ENCODE measurements at regions not wholly inside any gene's neighbourhood (a gene's known extent, or its start where the extent isn't known, plus 50 kb on each side); places are given as distances from the start of the nearest gene placed in this dataset.

DNA sequence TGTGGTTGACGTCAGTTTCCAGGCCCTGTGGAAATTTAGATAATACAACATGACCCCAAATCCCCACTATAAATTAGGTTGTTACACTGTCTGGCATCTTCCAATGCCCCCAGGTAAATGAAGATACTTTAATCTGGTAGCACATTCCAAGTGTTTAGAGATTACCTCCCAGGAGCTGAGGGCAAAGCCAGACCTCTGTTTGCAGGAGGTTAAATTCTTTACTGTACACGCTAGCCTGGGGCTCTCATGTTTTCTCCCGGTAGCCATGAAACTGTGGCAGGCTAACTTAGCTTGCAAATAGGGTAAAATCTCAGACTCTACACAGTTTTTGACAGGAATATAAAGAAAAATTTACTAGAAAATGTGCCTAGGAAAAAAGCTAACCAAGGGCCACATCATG lies 450.0 kb downstream of the PDGFC start:
- no peaks in the 10 kb centered on the region for H3K4me1 Mint-ChIP-seq
- Histone ChIP-seq H3K9ac (ENCODE audit: extremely low read depth, low read length, poor library complexity, severe bottlenecking) (no peak overlapping the region), H3K36me3 (ENCODE audit: control insufficient read depth, insufficient read depth, low read length) (no peaks in the 10 kb centered on the region), H3K9me3 (ENCODE audit: control insufficient read depth, low read length) (no peaks in the 10 kb centered on the region), H3K4me1 (ENCODE audit: control insufficient read depth, insufficient read depth, low read length) (no peaks in the 10 kb centered on the region), H3K27me3 (ENCODE audit: control insufficient read depth, insufficient read depth, low read length, poor library complexity, severe bottlenecking) (no peaks in the 10 kb centered on the region), H3K4me3 (ENCODE audit: low read length) (no peak overlapping the region), H3K27ac (ENCODE audit: low read depth, low read length) (no peak overlapping the region)
- no peaks in the 10 kb centered on the region for H3K36me3 Mint-ChIP-seq (ENCODE audit: low read depth)
- no peaks in the 10 kb centered on the region for H3K9me3 Mint-ChIP-seq
- DNase-seq: no peak
- 91 to 97% methylated on average over 3 of the region's 3 CpGs for WGBS, 2 experiments (ENCODE audit: insufficient coverage in 1 of 2, insufficient read length in 1 of 2)
- no peak overlapping the region for H3K4me3 Mint-ChIP-seq
- H3K27me3 Mint-ChIP-seq (ENCODE audit: insufficient read depth): no peaks in the 10 kb centered on the region
- no peak overlapping the region for H3K27ac Mint-ChIP-seq
- TF ChIP-seq, protein P1, sequence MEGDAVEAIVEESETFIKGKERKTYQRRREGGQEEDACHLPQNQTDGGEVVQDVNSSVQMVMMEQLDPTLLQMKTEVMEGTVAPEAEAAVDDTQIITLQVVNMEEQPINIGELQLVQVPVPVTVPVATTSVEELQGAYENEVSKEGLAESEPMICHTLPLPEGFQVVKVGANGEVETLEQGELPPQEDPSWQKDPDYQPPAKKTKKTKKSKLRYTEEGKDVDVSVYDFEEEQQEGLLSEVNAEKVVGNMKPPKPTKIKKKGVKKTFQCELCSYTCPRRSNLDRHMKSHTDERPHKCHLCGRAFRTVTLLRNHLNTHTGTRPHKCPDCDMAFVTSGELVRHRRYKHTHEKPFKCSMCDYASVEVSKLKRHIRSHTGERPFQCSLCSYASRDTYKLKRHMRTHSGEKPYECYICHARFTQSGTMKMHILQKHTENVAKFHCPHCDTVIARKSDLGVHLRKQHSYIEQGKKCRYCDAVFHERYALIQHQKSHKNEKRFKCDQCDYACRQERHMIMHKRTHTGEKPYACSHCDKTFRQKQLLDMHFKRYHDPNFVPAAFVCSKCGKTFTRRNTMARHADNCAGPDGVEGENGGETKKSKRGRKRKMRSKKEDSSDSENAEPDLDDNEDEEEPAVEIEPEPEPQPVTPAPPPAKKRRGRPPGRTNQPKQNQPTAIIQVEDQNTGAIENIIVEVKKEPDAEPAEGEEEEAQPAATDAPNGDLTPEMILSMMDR (conservative IDR thresholded peaks at IDR 0.05): no peak

DNA sequence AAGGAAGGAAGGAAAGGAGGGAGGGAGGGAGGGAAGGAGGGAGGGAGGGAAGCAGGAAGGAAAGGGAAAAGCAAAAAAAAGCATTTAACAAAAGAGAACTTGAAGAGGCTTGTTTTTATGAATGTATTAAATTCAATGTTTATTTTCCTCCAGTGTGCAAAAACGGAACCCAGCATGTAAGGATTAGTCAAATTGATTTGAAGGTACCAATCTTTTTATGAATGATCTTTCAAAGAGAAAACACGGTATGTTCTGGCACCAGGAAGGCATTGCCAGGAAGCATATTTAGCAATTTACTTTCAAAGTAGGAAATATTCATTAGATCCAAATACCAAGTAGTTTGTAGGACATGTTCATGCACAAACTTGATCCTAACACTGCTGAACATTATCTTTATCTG lies 453.6 kb downstream of the PDGFC start:
- TF ChIP-seq, protein P1 (conservative IDR thresholded peaks at IDR 0.05): no peak
- Mint-ChIP-seq H3K4me3 (no peak overlapping the region), H3K9me3 (no peaks in the 10 kb centered on the region), H3K4me1 (no peaks in the 10 kb centered on the region), H3K27me3 (ENCODE audit: insufficient read depth) (no peaks in the 10 kb centered on the region), H3K36me3 (ENCODE audit: low read depth) (no peaks in the 10 kb centered on the region), H3K27ac (no peak overlapping the region)
- Histone ChIP-seq H3K27ac (ENCODE audit: low read depth, low read length) (no peak overlapping the region), H3K27me3 (ENCODE audit: control insufficient read depth, insufficient read depth, low read length, poor library complexity, severe bottlenecking) (no peaks in the 10 kb centered on the region), H3K9me3 (ENCODE audit: control insufficient read depth, low read length) (no peaks in the 10 kb centered on the region), H3K4me1 (ENCODE audit: control insufficient read depth, insufficient read depth, low read length) (no peaks in the 10 kb centered on the region), H3K4me3 (ENCODE audit: low read length) (no peak overlapping the region), H3K36me3 (ENCODE audit: control insufficient read depth, insufficient read depth, low read length) (no peaks in the 10 kb centered on the region), H3K9ac (ENCODE audit: extremely low read depth, low read length, poor library complexity, severe bottlenecking) (no peak overlapping the region)
- WGBS, 2 experiments (ENCODE audit: insufficient coverage in 1 of 2, insufficient read length in 1 of 2): 88 to 92% methylated on average over 2 of the region's 2 CpGs
- no peak for DNase-seq

DNA sequence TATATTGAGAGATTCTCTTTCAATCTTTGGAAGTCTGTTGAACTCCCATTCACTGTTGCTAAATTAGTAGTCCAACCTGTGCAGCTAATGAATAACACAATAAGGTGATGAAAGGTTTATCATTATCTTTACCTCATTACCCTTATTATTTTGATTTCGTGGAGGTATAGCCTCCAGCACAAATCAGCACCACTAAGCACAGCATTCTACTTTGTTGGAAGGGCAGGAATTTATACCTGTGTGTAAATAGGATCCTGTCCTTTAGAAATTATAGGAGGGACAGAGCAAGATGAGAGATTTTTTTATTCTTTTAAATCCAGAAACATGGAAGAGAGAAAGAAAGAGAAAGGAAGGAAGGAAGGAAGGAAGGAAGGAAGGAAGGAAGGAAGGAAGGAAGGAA lies 454.1 kb downstream of the PDGFC start:
- Histone ChIP-seq H3K9me3 (ENCODE audit: control insufficient read depth, low read length) (no peaks in the 10 kb centered on the region), H3K4me3 (ENCODE audit: low read length) (no peak overlapping the region), H3K27me3 (ENCODE audit: control insufficient read depth, insufficient read depth, low read length, poor library complexity, severe bottlenecking) (no peaks in the 10 kb centered on the region), H3K27ac (ENCODE audit: low read depth, low read length) (no peak overlapping the region), H3K4me1 (ENCODE audit: control insufficient read depth, insufficient read depth, low read length) (no peaks in the 10 kb centered on the region), H3K36me3 (ENCODE audit: control insufficient read depth, insufficient read depth, low read length) (no peaks in the 10 kb centered on the region), H3K9ac (ENCODE audit: extremely low read depth, low read length, poor library complexity, severe bottlenecking) (no peak overlapping the region)
- no peak overlapping the region for H3K27ac Mint-ChIP-seq
- no peak for DNase-seq
- no CpG with 5 or more reads among the region's 1 CpG for WGBS, 2 experiments (ENCODE audit: insufficient coverage in 1 of 2, insufficient read length in 1 of 2)
- no peaks in the 10 kb centered on the region for H3K9me3 Mint-ChIP-seq
- no peaks in the 10 kb centered on the region for H3K36me3 Mint-ChIP-seq (ENCODE audit: low read depth)
- no peaks in the 10 kb centered on the region for H3K27me3 Mint-ChIP-seq (ENCODE audit: insufficient read depth)
- H3K4me3 Mint-ChIP-seq: no peak overlapping the region
- TF ChIP-seq, protein P1 (conservative IDR thresholded peaks at IDR 0.05): no peak
- no peaks in the 10 kb centered on the region for H3K4me1 Mint-ChIP-seq
